Brain microvascular endothelial cell (primary cell): ENCODE measurements at regions not wholly inside any gene's neighbourhood (a gene's known extent, or its start where the extent isn't known, plus 50 kb on each side); places are given as distances from the start of the nearest gene placed in this dataset.
"Not testable (repeated sequence)": the region's sequence is repeated elsewhere in the genome, so short reads cannot be mapped to it uniquely, and the experiment has no call there.

Experiments
- DNase-seq: peaks from one replicate; pipeline ENCODE4 v3.0.0-alpha.2; 2020
- H3K27ac ChIP-seq: fragments of 250-450 bp; sonication (Bioruptor Pico); 2 replicates; pipeline ENCODE4 v1.5.1; 2020; ENCODE audit warnings: mild to moderate bottlenecking, moderate library complexity
- H3K27me3 ChIP-seq: fragments of 250-450 bp; sonication (Bioruptor Pico); replicated peaks from 2 replicates; pipeline ENCODE4 v1.5.1; 2020; ENCODE audit warnings: mild to moderate bottlenecking
- H3K36me3 ChIP-seq: fragments of 250-450 bp; sonication (Bioruptor Pico); replicated peaks from 2 replicates; pipeline ENCODE4 v1.5.1; 2020; ENCODE audit warnings: mild to moderate bottlenecking
- H3K4me3 ChIP-seq: 2 replicates; pipeline ENCODE4 v1.5.1; 2011; ENCODE audit warnings: low read depth, mild to moderate bottlenecking, control low read depth, low read length, moderate library complexity
- in situ Hi-C: cut with HindIII; loops from 2 replicates; pipeline ENCODE4 v1.10.0; 2017; ENCODE audit warnings: low sequenced_read_pairs, low pct_ligation_motif_present
- TF ChIP-seq, protein P1 (sequence below): IDR thresholded peaks from 2 replicates; pipeline ENCODE4 v1.5.1; 2011; ENCODE audit warnings: low read depth, mild to moderate bottlenecking, moderate library complexity, low read length, control low read depth, inconsistent platforms; ENCODE audit errors: missing control alignments

DNA sequence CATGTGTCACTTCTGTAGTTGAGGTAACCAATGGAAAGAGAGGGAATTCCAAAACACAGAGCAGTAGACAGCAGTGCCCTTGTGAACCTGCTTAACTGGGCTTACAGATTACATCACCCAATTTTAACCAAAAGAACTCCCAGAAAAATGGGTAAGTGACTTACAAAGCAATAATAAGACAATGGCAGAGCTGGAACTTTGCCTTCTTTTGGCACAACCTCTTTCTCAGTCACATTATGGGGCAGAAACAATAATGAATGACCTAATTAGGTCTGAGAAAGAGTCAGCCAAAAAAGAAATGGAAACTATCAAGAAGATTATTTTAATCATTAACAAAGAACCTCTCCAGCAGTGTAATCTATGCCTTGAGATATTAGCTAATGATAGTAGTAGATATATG is 146.5 kb downstream of the SPATA31D1 start:
- in situ Hi-C loops = no loop called here
- DNase-seq = no peak
- no peak overlapping the region for H3K27ac ChIP-seq
- TF ChIP-seq, protein P1, sequence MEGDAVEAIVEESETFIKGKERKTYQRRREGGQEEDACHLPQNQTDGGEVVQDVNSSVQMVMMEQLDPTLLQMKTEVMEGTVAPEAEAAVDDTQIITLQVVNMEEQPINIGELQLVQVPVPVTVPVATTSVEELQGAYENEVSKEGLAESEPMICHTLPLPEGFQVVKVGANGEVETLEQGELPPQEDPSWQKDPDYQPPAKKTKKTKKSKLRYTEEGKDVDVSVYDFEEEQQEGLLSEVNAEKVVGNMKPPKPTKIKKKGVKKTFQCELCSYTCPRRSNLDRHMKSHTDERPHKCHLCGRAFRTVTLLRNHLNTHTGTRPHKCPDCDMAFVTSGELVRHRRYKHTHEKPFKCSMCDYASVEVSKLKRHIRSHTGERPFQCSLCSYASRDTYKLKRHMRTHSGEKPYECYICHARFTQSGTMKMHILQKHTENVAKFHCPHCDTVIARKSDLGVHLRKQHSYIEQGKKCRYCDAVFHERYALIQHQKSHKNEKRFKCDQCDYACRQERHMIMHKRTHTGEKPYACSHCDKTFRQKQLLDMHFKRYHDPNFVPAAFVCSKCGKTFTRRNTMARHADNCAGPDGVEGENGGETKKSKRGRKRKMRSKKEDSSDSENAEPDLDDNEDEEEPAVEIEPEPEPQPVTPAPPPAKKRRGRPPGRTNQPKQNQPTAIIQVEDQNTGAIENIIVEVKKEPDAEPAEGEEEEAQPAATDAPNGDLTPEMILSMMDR = no peak
- no peak overlapping the region for H3K4me3 ChIP-seq
- no peaks in the 10 kb centered on the region for H3K36me3 ChIP-seq
- H3K27me3 ChIP-seq = no peaks in the 10 kb centered on the region

DNA sequence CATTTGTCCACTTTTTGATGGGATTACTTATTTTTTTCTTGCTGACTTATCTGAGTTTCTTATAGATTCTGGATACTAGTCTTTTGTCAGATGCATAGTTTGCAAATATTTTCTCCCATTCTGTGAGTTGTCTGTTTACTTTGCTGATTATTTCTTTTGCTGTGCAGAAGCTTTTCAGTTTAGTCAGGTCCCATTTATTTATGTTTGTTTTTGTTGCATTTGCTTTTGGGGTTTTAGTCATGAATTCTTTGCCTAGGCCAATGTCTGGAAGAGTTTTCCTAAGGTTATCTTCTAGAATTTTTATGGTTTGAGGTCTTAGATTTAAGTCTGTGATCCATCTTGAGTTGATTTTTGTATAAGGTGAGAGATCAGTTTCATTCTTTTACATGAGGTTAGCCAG is 149.5 kb downstream of the SPATA31D1 start:
- DNase-seq = not testable (repeated sequence)

DNA sequence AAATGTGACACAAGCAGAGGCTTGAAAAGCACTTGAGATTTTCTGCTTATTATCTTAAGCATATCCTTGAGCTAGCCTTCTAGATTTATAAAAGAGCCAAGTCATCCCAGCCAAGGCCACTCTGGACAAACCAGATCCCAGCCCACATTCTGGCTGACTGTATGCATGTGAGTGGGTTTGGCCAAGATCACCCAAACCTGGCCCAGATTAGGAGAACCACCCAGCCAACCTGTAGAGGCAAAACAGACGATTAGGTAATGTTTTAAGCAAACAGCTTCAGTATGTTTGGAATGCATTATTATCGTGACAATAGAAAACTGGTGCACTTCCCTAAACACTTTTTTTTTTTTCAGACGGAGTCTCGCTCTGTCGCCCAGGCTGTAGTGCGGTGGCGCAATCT is 151.9 kb downstream of the SPATA31D1 start:
- no peak overlapping the region for H3K27ac ChIP-seq

More for the DNA sequence above, 149.5 kb downstream of the SPATA31D1 start:
- H3K27ac ChIP-seq, in situ Hi-C loops, H3K36me3 ChIP-seq, H3K4me3 ChIP-seq, H3K27me3 ChIP-seq: not testable (repeated sequence)

GRCh38 chr9:82144803-82145202 is 156.2 kb downstream of the SPATA31D1 start:
- H3K27ac ChIP-seq = no peak overlapping the region
- in situ Hi-C loops = no loop called here
- H3K4me3 ChIP-seq = no peak overlapping the region
- DNase-seq = no peak
- no peaks in the 10 kb centered on the region for H3K36me3 ChIP-seq
- TF ChIP-seq, protein P1 = no peak
- H3K27me3 ChIP-seq = no peaks in the 10 kb centered on the region

More for the DNA sequence above, 151.9 kb downstream of the SPATA31D1 start:
- no peak for DNase-seq
- TF ChIP-seq, protein P1 = no peak
- H3K36me3 ChIP-seq = no peaks in the 10 kb centered on the region
- in situ Hi-C loops = no loop called here
- no peaks in the 10 kb centered on the region for H3K27me3 ChIP-seq
- H3K4me3 ChIP-seq = no peak overlapping the region

DNA sequence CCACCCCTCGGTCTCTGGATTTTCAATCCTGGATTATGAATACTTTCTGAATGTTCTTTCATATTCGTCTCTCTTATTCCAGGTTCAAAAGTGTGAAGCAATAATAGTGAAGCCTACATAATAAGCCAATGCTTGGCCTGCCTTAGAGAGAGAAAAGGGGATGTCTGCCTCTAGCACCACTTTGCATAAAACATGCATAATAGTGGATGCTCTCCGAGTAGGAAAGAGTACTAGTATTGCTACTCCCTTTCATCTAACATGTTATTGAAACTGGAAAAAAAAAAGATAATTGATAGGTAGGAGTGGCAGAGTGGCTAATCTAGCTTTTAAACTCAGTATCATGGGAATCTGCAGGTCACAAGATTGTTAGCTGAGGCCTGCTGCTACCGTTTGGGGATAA is 158.1 kb downstream of the SPATA31D1 start:
- in situ Hi-C loops = no loop called here
- TF ChIP-seq, protein P1 = no peak
- no peak overlapping the region for H3K27ac ChIP-seq
- H3K27me3 ChIP-seq = no peaks in the 10 kb centered on the region
- H3K36me3 ChIP-seq = no peaks in the 10 kb centered on the region
- H3K4me3 ChIP-seq = no peak overlapping the region
- no peak for DNase-seq

- TF ChIP-seq, protein P1 = no peak
- H3K4me3 ChIP-seq = no peak overlapping the region
- no peak overlapping the region for H3K27ac ChIP-seq
- no peaks in the 10 kb centered on the region for H3K27me3 ChIP-seq
- no peaks in the 10 kb centered on the region for H3K36me3 ChIP-seq
- in situ Hi-C loops = no loop called here
- no peak for DNase-seq
Measured at GRCh38 chr9:82147798-82148425, 159.3 kb downstream of the SPATA31D1 start.
